ENCODE measurements at regions not wholly inside any gene's neighbourhood (a gene's known extent, or its start where the extent isn't known, plus 50 kb on each side); places are given as distances from the start of the nearest gene placed in this dataset.

DNA sequence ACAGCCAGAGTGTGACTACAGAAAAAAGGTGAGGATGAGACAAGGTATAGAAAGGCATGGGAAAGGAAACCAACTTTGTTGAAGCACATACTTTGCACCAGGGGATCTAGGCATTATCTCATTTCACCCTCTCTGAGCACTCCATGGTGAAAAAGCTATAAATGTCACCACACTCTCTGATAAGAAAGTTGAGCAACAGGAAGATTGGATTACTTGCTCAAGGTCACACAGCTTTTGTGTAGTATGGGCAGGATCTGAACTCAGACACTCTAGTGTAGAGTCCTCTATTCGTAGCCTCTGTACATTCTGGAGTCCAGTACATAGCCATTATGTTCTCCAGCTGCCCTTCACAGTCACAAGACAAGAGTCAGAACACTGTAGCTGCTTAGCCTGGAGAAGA, 163.4 kb upstream of the SEMA6D start:
- intact Hi-C loops (cut with DNase I), result no loop called here
- no peak overlapping the region for H3K27ac ChIP-seq
- ATAC-seq, result no peak

DNA sequence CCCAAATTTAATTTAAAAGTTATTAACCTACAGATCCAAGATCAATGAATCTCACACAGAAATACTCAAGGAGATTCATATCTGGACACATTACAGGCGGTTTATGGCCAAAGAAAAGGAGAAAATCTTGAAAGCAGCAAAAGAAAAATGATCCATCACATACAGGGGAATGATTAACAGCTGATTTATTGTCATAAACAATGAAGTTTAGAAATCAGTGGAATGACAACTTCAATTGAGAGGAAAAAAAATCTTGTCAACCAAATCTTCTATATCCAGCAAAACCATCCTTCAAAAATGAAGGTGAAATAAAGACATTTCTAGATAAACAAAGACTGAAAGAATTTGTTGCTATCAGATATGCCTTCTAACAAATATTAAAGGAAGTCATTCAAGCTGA, 156.2 kb upstream of the SEMA6D start:
- H3K4me3 ChIP-seq, result no peak overlapping the region
- no peaks in the 10 kb centered on the region for H3K27me3 ChIP-seq (ENCODE audit: low read depth)
- ATAC-seq (no peak), DNase-seq (no peak)
- no peaks in the 10 kb centered on the region for H3K36me3 ChIP-seq
- H3K4me1 ChIP-seq, result no peaks in the 10 kb centered on the region
- TF ChIP-seq, protein P1, sequence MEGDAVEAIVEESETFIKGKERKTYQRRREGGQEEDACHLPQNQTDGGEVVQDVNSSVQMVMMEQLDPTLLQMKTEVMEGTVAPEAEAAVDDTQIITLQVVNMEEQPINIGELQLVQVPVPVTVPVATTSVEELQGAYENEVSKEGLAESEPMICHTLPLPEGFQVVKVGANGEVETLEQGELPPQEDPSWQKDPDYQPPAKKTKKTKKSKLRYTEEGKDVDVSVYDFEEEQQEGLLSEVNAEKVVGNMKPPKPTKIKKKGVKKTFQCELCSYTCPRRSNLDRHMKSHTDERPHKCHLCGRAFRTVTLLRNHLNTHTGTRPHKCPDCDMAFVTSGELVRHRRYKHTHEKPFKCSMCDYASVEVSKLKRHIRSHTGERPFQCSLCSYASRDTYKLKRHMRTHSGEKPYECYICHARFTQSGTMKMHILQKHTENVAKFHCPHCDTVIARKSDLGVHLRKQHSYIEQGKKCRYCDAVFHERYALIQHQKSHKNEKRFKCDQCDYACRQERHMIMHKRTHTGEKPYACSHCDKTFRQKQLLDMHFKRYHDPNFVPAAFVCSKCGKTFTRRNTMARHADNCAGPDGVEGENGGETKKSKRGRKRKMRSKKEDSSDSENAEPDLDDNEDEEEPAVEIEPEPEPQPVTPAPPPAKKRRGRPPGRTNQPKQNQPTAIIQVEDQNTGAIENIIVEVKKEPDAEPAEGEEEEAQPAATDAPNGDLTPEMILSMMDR (IDR thresholded peaks at IDR 0.05), result no peak
- intact Hi-C loops (cut with DNase I), result no loop called here
- peaks cover 11% of the 10 kb centered on the region for H3K9me3 ChIP-seq
- H3K27ac ChIP-seq, result no peak overlapping the region

More for the DNA sequence above, 163.4 kb upstream of the SEMA6D start:
- H3K4me3 ChIP-seq, result no peak overlapping the region
- no peaks in the 10 kb centered on the region for H3K9me3 ChIP-seq
- no peaks in the 10 kb centered on the region for H3K36me3 ChIP-seq
- H3K27me3 ChIP-seq (ENCODE audit: low read depth), result no peaks in the 10 kb centered on the region
- no peak for DNase-seq
- H3K4me1 ChIP-seq, result no peaks in the 10 kb centered on the region
- TF ChIP-seq, protein P1 (IDR thresholded peaks at IDR 0.05), result no peak

DNA sequence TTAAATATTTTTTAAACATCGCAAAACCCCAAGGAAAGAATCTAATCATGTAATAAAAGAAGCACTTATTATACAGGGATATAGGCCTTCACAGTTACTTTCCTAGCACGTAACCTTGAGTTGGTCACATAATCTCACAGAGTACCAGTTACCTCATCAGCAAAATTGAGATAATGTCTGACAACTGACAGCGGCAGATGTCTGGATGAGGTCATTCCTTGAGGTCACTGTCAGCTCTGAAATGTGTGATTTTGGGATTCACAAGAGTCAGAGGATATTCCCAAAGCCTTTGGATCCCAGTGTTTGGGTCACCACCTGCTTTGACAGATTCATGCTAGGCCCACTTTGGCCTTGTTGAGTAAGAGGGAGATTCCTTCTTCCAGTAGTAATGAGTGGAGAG, 151.4 kb upstream of the SEMA6D start:
- DNase-seq, result no peak
- intact Hi-C loops (cut with DNase I), result no loop called here
- Histone ChIP-seq H3K9me3 (peaks cover 4% of the 10 kb centered on the region), H3K27ac (no peak overlapping the region), H3K4me1 (no peaks in the 10 kb centered on the region), H3K36me3 (no peaks in the 10 kb centered on the region), H3K4me3 (no peak overlapping the region), H3K27me3 (ENCODE audit: low read depth) (no peaks in the 10 kb centered on the region)
- TF ChIP-seq, protein P1 (IDR thresholded peaks at IDR 0.05), result no peak
- no peak for ATAC-seq

DNA sequence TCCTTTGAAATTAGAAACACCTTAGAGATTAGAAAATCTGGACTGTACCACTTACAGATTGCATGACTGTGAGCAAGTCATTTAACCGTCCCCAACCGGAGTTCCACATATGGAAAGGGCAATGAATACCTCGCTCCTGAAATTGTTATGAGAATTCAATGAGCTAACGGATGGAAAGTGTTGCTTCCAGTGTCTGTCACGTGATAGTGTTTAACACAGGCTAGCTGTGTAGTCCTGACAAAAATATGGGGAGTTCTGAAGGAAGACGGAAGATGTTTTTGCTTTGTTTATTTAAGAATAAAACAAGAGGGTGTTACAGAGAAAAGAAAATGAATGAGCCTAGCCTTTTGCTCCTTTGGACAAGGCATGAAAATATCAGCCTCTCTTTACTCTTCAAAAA, 150.7 kb upstream of the SEMA6D start:
- no peak overlapping the region for H3K27ac ChIP-seq
- H3K4me1 ChIP-seq, result no peaks in the 10 kb centered on the region
- no peaks in the 10 kb centered on the region for H3K27me3 ChIP-seq (ENCODE audit: low read depth)
- TF ChIP-seq, protein P1 (IDR thresholded peaks at IDR 0.05), result no peak
- H3K36me3 ChIP-seq, result no peaks in the 10 kb centered on the region
- no peak overlapping the region for H3K4me3 ChIP-seq
- no peak for DNase-seq
- intact Hi-C loops (cut with DNase I), result no loop called here
- no peak for ATAC-seq
- no peaks in the 10 kb centered on the region for H3K9me3 ChIP-seq

DNA sequence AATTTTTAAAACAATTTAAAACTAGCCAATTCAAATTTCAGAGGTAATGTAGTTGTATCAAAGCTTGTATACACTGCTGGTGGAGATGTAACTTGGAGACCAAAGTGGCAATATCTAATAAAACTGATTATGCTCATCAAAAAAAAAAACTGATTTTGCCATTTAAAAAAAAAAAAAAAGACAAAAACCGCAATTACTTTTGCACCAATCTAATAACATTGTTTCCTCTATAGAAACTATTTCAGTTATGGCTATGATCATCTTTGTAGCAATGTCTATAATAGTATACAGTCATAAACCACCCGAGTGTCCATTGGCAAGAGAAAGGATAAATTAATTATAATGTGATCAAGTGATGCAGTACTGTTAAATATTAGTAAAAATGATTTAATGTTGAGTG, 149.3 kb upstream of the SEMA6D start:
- H3K36me3 ChIP-seq, result no peaks in the 10 kb centered on the region
- H3K9me3 ChIP-seq, result no peaks in the 10 kb centered on the region
- H3K27me3 ChIP-seq (ENCODE audit: low read depth), result no peaks in the 10 kb centered on the region
- ATAC-seq, result no peak
- H3K4me3 ChIP-seq, result no peak overlapping the region
- no peak overlapping the region for H3K27ac ChIP-seq
- TF ChIP-seq, protein P1 (IDR thresholded peaks at IDR 0.05), result no peak
- intact Hi-C loops (cut with DNase I), result no loop called here
- DNase-seq, result no peak
- no peaks in the 10 kb centered on the region for H3K4me1 ChIP-seq

DNA sequence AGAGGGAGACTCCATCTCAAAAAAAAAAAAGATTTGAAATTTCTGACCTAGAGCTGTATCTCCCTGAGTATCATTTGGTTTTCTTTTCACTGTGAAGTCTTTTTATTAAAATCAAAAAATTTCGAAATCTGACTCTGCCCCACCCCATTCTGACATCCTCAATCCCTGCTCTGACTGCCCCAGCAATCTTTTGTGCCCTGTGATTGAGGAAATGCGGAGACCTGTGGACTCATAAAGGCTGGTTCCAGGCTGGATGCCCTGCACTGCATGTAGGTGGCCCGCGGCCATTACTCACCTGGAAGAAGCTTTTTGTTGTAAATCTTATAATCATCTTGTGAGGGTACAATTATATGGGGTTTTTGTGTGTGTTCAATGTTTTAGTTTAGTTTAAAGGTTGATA, 147.3 kb upstream of the SEMA6D start:
- Histone ChIP-seq H3K9me3 (no peaks in the 10 kb centered on the region), H3K4me3 (no peak overlapping the region), H3K36me3 (no peaks in the 10 kb centered on the region), H3K27me3 (ENCODE audit: low read depth) (no peaks in the 10 kb centered on the region), H3K4me1 (no peaks in the 10 kb centered on the region), H3K27ac (no peak overlapping the region)
- ATAC-seq, result no peak
- DNase-seq, result no peak
- intact Hi-C loops (cut with DNase I), result no loop called here
- TF ChIP-seq, protein P1 (IDR thresholded peaks at IDR 0.05), result no peak

All from lower lobe of right lung (tissue), 2 donors.